ENCODE measurements at regions not wholly inside any gene's neighbourhood (a gene's known extent, or its start where the extent isn't known, plus 50 kb on each side); places are given as distances from the start of the nearest gene placed in this dataset.
A peak's percentile ranks its signal among the peaks of the same experiment; 100 is the strongest.
"Not testable (repeated sequence)": the region's sequence is repeated elsewhere in the genome, so short reads cannot be mapped to it uniquely, and the experiment has no call there.

- no peak overlapping the region for H3K4me3 ChIP-seq (ENCODE audit: low read length)
- TF ChIP-seq CTCF (IDR thresholded peaks at IDR 0.05; ENCODE audit: insufficient read depth, low read depth, low read length, missing control alignments), result no peak
- DNase-seq (ENCODE audit: low read depth), result no peak
Observed at GRCh38 chr6:85764844-85765243, 122.2 kb upstream of the SYNCRIP start.

- DNase-seq (ENCODE audit: low read depth), result peak; percentile 44
- no peak overlapping the region for H3K4me3 ChIP-seq (ENCODE audit: low read length)
- TF ChIP-seq CTCF (IDR thresholded peaks at IDR 0.05; ENCODE audit: insufficient read depth, low read depth, low read length, missing control alignments), result peak; percentile 44
Observed at GRCh38 chr6:85756982-85757381, 114.3 kb upstream of the SYNCRIP start.

GRCh38 chr6:85754894-85755293, 112.2 kb upstream of the SYNCRIP start:
- TF ChIP-seq CTCF (IDR thresholded peaks at IDR 0.05; ENCODE audit: insufficient read depth, low read depth, low read length, missing control alignments), result no peak
- no peak overlapping the region for H3K4me3 ChIP-seq (ENCODE audit: low read length)
- no peak for DNase-seq (ENCODE audit: low read depth)

- DNase-seq (ENCODE audit: low read depth), result no peak
- TF ChIP-seq CTCF (IDR thresholded peaks at IDR 0.05; ENCODE audit: insufficient read depth, low read depth, low read length, missing control alignments), result no peak
- no peak overlapping the region for H3K4me3 ChIP-seq (ENCODE audit: low read length)
Observed at GRCh38 chr6:85752602-85753001, 109.9 kb upstream of the SYNCRIP start.

- no peak overlapping the region for H3K4me3 ChIP-seq (ENCODE audit: low read length)
- no peak for TF ChIP-seq CTCF (IDR thresholded peaks at IDR 0.05; ENCODE audit: insufficient read depth, low read depth, low read length, missing control alignments)
Observed at GRCh38 chr6:85751374-85752055, 108.8 kb upstream of the SYNCRIP start.

GRCh38 chr6:85750146-85750545, 107.5 kb upstream of the SYNCRIP start:
- not testable (repeated sequence) for H3K4me3 ChIP-seq (ENCODE audit: low read length); DNase-seq (ENCODE audit: low read depth)

More at GRCh38 chr6:85751374-85752055, 108.8 kb upstream of the SYNCRIP start:
- DNase-seq (ENCODE audit: low read depth), result no peak

GRCh38 chr6:85749236-85749635, 106.5 kb upstream of the SYNCRIP start:
- no peak for TF ChIP-seq CTCF (IDR thresholded peaks at IDR 0.05; ENCODE audit: insufficient read depth, low read depth, low read length, missing control alignments)
- no peak for DNase-seq (ENCODE audit: low read depth)
- no peak overlapping the region for H3K4me3 ChIP-seq (ENCODE audit: low read length)

Data from epithelial cell of esophagus (primary cell).